IPS-NIHi11 (cell line): ENCODE measurements at regions not wholly inside any gene's neighbourhood (a gene's known extent, or its start where the extent isn't known, plus 50 kb on each side); places are given as distances from the start of the nearest gene placed in this dataset.
"Not testable (repeated sequence)": the region's sequence is repeated elsewhere in the genome, so short reads cannot be mapped to it uniquely, and the experiment has no call there.

Experiments used
- DNase-seq: peaks from one replicate; pipeline ENCODE4 v3.0.0; 2012; ENCODE audit warnings: mixed read lengths, low spot score

DNA sequence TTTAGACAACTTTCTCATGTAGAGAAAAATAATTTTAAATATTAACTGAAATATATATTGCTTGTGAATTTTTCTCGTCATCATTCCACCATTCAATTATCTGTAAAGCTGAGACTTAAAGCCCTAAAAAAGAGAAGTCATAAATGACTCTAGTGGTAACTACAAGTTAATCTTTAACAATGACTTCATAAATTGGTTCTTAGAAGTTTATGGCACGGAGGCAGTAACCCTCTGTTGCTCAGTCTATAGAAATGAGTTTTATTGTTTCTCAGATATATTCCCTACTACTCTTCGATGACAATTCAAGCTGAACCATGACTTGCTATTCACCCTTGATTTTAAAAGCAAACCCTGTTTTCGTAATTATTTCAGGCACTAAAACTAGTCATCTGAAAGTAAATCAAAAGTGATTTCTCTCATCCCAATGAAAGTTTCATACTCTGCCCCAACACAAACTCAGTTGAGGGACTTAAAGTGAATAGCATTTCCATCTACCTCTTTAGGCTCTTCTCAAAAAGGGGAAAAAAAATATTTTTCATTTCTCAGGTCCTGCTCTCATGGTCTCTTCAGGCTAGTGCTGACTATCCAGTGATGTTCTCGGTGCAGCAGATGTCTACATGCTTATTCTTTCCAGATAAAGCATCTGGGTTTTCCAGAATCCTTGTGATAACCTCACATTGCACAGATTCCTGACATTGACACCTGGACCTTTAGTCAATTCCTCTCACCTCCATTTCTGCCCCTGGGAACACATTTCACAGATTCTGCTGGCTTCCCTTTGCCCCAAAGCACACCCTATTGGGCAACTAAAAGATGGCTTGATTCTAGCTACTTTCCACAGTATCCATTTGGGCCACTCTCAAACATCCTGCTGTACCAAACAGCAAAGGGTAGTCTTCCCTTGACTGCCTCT, 207.8 kb upstream of the LRATD1 start:
- DNase-seq = no peak

DNA sequence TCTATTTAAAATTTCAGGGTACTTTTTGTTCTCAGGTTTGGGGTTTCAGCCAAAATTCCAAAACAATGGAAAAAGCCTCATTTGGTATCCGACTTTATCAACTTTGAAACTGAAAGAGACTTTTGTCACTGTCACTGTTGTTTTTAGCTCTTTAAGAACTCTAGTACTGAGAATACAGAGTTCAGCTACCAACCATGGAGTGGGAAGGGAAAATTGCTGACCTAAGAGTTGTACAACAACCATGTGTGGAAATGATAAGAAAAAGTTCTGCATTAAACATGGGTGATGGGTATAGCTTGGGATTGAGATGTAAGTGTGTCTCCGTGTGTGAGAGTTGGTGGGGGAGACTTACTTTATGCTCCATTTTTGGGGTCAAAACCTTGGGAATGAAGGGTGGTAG, 206.6 kb upstream of the LRATD1 start:
- DNase-seq = no peak

DNA sequence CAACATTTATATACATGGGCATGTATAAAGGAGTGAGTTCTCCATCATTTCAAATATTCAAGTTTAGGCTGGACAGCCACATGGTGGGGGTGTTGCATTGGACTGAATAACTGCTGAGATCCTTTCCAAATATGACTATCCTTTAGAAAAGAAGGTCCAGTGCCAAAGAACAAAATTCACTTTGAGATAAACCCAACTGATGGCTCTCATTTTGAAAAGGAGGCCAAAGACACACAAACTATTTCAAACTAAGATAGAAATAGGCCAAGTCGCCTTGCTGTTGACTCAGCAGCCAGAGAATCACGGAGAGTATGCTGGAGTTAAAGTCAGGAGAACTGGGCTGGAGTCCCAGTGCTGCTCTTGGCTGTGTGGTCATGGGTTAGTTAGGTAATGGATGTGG, 204.5 kb upstream of the LRATD1 start:
- no peak for DNase-seq

DNA sequence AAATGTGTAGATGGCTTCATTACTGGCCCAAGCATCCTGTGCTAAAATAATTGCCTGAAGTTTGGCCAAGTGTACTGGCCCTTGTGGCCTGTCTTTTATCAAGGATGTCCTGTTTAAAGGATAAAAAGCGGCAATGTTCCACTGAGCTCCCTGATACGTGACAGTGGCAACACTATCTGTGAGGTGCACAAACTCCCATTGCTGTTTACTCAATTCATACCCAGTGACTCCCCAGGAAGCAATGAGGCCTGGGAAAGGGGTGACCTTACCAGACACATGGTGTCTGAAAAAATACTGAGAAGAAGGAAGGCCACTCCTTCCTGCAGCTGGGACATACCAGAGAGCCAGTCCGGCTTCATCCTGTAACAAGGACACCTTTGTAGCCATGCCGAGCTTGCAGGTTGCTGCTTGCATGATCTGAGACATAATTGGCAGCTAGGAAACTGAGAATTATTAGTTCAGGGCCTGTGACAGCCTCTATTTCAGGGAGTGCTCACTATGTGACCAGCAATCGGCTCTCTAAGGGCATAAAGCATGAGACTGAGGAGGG, 198.5 kb upstream of the LRATD1 start:
- no peak for DNase-seq

- no peak for DNase-seq
Measured at GRCh38 chr2:14445670-14446069, 186.8 kb upstream of the LRATD1 start.

GRCh38 chr2:14448340-14448739, 184.2 kb upstream of the LRATD1 start:
- no peak for DNase-seq

DNA sequence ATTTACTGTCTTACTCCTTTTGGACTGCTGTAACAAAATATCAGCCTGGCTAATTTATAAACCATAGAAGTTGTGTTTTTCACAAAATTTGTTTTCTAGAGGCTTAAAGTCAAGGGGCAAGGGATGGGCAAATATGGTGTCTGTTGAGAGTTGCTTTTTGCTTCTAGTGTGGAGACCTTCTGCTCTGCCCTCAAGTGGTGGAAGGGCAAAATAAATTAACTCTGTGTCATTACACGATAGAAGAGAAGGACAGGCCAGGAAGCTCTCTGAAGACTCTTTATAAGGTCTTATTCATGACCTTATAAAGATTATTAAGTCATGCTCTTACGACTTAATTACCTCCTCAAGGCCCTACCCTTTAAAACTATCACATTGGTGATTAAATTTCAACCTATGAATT, 181.2 kb upstream of the LRATD1 start:
- peak; percentile 22 for DNase-seq

- DNase-seq = no peak
Measured at GRCh38 chr2:14454202-14454601, 178.3 kb upstream of the LRATD1 start.

- no peak for DNase-seq
Measured at GRCh38 chr2:14459786-14460325, 172.7 kb upstream of the LRATD1 start.

DNA sequence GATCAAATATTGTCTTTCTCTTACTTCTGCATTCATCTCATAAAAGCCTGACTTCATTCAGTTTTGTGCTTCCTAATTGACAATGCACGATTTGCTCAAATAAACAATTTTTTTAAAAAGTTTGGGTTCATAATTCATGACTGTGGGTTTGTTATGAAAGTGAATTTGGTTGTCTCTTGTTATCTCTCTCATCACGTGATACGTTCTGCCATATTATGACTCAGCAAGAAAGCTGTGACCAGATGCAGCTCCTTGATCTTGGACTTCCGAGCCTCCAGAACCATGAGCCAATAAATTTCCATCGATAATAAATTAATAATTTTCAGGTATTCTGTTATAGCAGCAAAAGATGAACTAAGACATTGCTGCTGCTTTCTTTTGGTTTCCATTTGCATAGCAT, 156.5 kb upstream of the LRATD1 start:
- no peak for DNase-seq

- DNase-seq = no peak
Measured at GRCh38 chr2:14479486-14479885, 153.0 kb upstream of the LRATD1 start.

- DNase-seq = no peak
Measured at GRCh38 chr2:14480120-14480519, 152.4 kb upstream of the LRATD1 start.

DNA sequence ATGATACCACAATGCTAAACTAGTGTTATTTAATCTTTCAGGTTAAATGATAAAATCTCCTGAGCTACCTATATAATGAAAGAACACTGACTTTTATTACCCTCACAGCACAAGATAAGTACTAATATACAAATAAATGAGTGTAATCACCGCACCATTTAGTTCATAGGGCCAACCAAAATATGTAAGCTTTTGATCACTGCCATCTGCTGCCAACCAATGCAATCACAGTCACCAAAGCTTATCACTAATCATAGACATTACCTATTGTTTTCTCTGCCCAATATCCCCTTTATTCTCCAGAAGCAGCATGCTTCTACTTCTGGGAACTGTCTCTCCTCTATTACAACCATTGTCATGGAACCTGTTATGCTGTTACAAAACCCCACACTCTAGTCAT, 151.6 kb upstream of the LRATD1 start:
- DNase-seq = no peak

GRCh38 chr2:14492920-14493503, 139.5 kb upstream of the LRATD1 start:
- no peak for DNase-seq

DNA sequence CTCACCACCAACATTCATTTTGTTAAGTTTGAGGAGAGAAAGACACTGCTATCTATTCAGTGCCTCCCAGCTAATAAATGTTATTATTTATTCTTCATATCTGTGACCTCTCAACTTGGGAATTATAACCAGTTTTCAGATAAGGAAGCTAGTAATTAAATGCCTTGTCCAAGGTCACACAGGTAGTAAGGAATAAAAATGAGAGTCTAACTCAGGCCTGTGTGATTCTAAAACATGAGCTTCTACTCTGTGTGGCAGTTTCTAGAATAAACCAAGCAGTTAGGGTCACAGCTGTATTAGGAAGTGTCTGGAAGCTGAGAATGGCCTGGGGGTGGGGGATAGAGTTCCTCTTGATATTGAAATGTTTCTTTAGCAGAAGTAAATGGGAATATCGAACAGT, 137.8 kb upstream of the LRATD1 start:
- DNase-seq = no peak

DNA sequence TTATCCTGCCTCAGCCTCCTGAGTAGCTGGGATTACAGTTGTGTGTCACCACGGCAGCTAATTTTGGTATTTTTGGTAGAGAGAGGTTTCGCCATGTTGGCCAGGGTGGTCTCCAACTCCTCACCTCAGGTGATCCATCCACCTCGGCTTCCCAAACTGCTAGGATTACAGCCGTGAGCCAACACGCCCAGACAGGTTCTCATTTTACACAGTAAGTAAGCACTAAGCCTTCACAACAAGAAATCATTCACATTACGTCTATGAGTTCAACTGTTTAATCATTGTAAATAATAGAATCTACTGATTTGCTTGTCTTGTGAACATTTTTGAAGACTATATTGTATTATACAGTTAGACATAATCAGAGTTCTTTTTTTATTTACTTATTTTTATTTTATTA, 131.5 kb upstream of the LRATD1 start:
- DNase-seq = no peak

DNA sequence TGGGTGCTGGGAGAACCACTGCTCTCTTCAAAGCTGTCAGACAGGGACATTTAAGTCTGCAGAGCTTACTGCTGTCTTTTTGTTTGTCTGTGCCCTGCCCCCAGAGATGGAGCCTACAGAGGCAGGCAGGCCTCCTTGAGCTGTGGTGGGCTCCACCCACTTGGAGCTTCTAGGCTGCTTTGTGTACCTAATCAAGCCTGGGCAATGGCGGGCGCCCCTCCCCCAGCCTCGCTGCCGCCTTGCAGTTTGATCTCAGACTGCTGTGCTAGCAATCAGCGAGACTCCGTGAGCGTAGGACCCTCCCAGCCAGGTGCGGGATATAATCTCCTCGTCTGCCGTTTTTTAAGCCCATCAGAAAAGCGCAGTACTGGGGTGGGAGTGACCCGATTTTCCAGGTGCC, 125.6 kb upstream of the LRATD1 start:
- not testable (repeated sequence) for DNase-seq

DNA sequence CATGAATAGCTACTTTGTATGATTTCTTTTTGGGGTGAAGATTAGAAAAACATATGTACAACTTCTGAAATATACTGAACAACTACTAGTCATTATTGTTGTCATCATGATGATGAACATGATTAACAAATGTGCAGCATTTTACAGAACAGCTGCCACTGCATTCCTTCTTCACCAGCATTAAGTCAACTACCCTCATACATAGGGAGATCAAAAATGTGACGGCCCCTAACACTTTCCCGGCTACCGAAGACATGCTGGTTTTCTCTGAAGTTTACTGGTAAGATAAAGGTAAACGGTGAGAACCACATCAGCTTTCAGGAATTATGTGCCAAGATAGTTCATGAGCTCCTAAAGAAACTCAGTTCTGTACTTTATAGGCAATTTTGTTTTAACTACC, 121.0 kb upstream of the LRATD1 start:
- no peak for DNase-seq

- DNase-seq = peak; percentile 23
Measured at GRCh38 chr2:14513903-14514302, 118.6 kb upstream of the LRATD1 start.

- DNase-seq = no peak
Measured at GRCh38 chr2:14516844-14517243, 115.7 kb upstream of the LRATD1 start.

DNA sequence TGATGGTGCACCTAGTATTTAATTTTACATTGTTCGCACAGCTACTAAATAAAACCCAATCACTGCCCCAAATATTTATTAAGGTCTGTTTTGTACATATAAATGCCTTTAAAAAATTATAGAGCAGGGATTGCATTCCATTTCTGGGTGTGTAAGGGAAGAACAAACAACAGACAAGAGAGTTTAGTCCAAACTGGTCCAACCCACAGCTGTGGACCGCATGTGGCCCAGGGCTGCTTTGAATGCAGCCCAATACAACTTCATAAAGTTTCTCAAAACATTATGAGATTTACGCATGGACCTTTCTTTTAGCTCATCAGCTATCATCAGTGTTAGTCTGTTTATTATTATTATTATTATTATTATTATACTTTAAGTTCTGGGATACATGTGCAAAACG, 114.8 kb upstream of the LRATD1 start:
- DNase-seq = no peak

GRCh38 chr2:14520385-14520945, 112.1 kb upstream of the LRATD1 start:
- no peak for DNase-seq
